PC-9 (cell line): ENCODE measurements at regions not wholly inside any gene's neighbourhood (a gene's known extent, or its start where the extent isn't known, plus 50 kb on each side); places are given as distances from the start of the nearest gene placed in this dataset.
"Not testable (repeated sequence)": the region's sequence is repeated elsewhere in the genome, so short reads cannot be mapped to it uniquely, and the experiment has no call there.

Experiments
- BruUV-seq: library from RNA; stranded (reverse); fragments of 400-500 nt; replicated peaks from 2 replicates; lab custom pipeline; 2021; lab: Mats Ljungman, UMichigan
- CTCF ChIA-PET: fragments of 300-600 bp; sonication (Branson Sonifier 250); formaldehyde crosslinking; loops from one replicate; lab custom pipeline; 2022; ENCODE audit warnings: antibody characterized with exemption; lab: Charles Lee
- POLR2A ChIA-PET: fragments of 300-600 bp; sonication (Branson Sonifier 250); formaldehyde crosslinking; loops from one replicate; lab custom pipeline; 2022; ENCODE audit warnings: antibody characterized with exemption; ENCODE audit not compliant: unreplicated experiment; lab: Charles Lee
- DNase-seq, 2 experiments: peaks; one replicate each; pipeline versions ENCODE4 v3.0.0 to v3.0.0-alpha.2; 2015 to 2022; ENCODE audit warnings: mixed read lengths in 1 of 2
- H2AFZ ChIP-seq: fragments of 200-600 bp; sonication (generic); 2 replicates; pipeline ENCODE4 v1.8.1; 2017; ENCODE audit warnings: antibody characterized with exemption
- H3F3A ChIP-seq: fragments of 200-600 bp; sonication (generic); 2 replicates; pipeline ENCODE4 v1.8.1; 2017; ENCODE audit warnings: antibody characterized with exemption, mild to moderate bottlenecking, low read depth; ENCODE audit not compliant: insufficient read depth
- H3K27ac ChIP-seq: fragments of 200-600 bp; sonication (generic); 2 replicates; pipeline ENCODE4 v1.6.1; 2016; ENCODE audit warnings: mixed run types
- H3K27me3 ChIP-seq: fragments of 200-600 bp; sonication (generic); 2 replicates; pipeline ENCODE4 v1.6.1; 2016; ENCODE audit warnings: low read depth, mixed run types; ENCODE audit not compliant: insufficient read depth
- H3K36me3 ChIP-seq: fragments of 200-600 bp; sonication (generic); 2 replicates; pipeline ENCODE4 v1.6.1; 2016; ENCODE audit warnings: low read depth, mixed run types
- H3K4me1 ChIP-seq: fragments of 200-600 bp; sonication (generic); replicated peaks from 2 replicates; pipeline ENCODE4 v1.6.1; 2016; ENCODE audit warnings: mixed run types; ENCODE audit not compliant: insufficient read depth
- H3K4me2 ChIP-seq: fragments of 200-600 bp; sonication (generic); 2 replicates; pipeline ENCODE4 v1.6.1; 2017; ENCODE audit warnings: mixed run types
- H3K4me3 ChIP-seq: fragments of 200-600 bp; sonication (generic); 2 replicates; pipeline ENCODE4 v1.6.1; 2016; ENCODE audit warnings: mixed run types
- H3K79me2 ChIP-seq: fragments of 200-600 bp; sonication (generic); 2 replicates; pipeline ENCODE4 v1.6.1; 2017; ENCODE audit warnings: low read depth, mixed run types
- H3K9me2 ChIP-seq: fragments of 200-600 bp; sonication (generic); 2 replicates; pipeline ENCODE4 v1.8.1; 2017; ENCODE audit warnings: mild to moderate bottlenecking; ENCODE audit not compliant: insufficient read depth
- H3K9me3 ChIP-seq: fragments of 200-600 bp; sonication (generic); 2 replicates; pipeline ENCODE4 v1.8.1; 2016; ENCODE audit warnings: low read depth; ENCODE audit not compliant: insufficient read depth
- H4K20me1 ChIP-seq: fragments of 200-600 bp; sonication (generic); 2 replicates; pipeline ENCODE4 v1.8.1; 2017; ENCODE audit not compliant: insufficient read depth
- EZH2 ChIP-seq: fragments of 200-600 bp; sonication (generic); IDR thresholded peaks from 2 replicates; pipeline ENCODE4 v1.8.0; 2017; ENCODE audit warnings: antibody characterized with exemption, low read depth
- intact Hi-C: fragments of 100-400 bp; cut with micrococcal nuclease; formaldehyde crosslinking; loops from one replicate; pipeline ENCODE4 v1.10.0; 2022; ENCODE audit not compliant: unreplicated experiment
- TF ChIP-seq, protein P1 (sequence below): fragments of 200-600 bp; sonication (generic); conservative IDR thresholded peaks from 2 replicates; pipeline ENCODE4 v1.6.1; 2017; ENCODE audit warnings: mixed run types, antibody characterized with exemption, mild to moderate bottlenecking, moderate library complexity

DNA sequence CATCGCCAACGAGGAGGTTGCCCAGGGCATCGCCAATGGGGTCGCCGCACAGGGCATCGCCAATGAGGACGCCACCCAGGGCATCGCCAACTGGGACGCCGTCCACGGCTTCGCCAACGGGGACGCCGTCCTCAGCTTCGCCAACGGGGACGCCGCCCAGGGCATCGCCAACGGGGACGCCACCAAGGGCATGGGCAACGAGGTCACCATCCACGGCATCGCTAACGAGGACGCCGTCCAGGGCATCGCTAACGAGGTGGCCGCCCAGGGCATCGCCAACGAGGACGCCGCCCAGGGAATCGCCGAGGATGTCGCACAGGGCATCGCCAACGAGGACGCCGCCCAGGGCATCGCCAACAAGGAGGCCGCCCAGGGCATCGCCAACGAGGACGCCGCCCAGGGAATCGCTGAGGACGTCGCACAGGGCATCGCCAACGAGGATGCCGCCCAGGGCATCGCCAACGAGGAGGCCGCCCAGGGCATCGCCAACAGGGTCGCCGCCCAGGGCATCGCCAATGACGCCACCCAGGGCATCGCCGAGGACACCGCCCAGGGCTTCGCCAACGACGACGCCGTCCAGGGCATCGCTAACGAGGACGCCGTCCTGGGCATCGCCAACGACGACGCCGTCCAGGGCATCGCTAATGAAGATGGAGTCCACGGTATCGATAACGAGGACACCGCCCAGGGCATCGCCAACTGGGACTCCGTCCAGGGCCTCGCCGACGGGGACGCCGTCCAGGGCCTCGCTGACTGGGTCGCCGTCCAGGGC lies 945.7 kb downstream of the TUBA3C start:
- H3K4me1 ChIP-seq, result no peaks in the 10 kb centered on the region
- H3K4me3 ChIP-seq, result no peak overlapping the region
- CTCF ChIA-PET, result no interaction called here
- H3F3A ChIP-seq, result no peaks in the 10 kb centered on the region
- H3K9me3 ChIP-seq, result no peaks in the 10 kb centered on the region
- TF ChIP-seq, protein P1, sequence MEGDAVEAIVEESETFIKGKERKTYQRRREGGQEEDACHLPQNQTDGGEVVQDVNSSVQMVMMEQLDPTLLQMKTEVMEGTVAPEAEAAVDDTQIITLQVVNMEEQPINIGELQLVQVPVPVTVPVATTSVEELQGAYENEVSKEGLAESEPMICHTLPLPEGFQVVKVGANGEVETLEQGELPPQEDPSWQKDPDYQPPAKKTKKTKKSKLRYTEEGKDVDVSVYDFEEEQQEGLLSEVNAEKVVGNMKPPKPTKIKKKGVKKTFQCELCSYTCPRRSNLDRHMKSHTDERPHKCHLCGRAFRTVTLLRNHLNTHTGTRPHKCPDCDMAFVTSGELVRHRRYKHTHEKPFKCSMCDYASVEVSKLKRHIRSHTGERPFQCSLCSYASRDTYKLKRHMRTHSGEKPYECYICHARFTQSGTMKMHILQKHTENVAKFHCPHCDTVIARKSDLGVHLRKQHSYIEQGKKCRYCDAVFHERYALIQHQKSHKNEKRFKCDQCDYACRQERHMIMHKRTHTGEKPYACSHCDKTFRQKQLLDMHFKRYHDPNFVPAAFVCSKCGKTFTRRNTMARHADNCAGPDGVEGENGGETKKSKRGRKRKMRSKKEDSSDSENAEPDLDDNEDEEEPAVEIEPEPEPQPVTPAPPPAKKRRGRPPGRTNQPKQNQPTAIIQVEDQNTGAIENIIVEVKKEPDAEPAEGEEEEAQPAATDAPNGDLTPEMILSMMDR, result no peak
- TF ChIP-seq EZH2, result no peak
- intact Hi-C loops, result no loop called here
- H3K27ac ChIP-seq, result no peak overlapping the region
- no peak overlapping the region for H3K4me2 ChIP-seq
- no peaks in the 10 kb centered on the region for H3K36me3 ChIP-seq
- H3K9me2 ChIP-seq, result no peaks in the 10 kb centered on the region
- H3K27me3 ChIP-seq, result no peaks in the 10 kb centered on the region
- no peak overlapping the region for H2AFZ ChIP-seq
- POLR2A ChIA-PET, result no interaction called here
- BruUV-seq, result no TSS peak
- no peaks in the 10 kb centered on the region for H3K79me2 ChIP-seq
- DNase-seq, result no peak
- H4K20me1 ChIP-seq, result no peaks in the 10 kb centered on the region

DNA sequence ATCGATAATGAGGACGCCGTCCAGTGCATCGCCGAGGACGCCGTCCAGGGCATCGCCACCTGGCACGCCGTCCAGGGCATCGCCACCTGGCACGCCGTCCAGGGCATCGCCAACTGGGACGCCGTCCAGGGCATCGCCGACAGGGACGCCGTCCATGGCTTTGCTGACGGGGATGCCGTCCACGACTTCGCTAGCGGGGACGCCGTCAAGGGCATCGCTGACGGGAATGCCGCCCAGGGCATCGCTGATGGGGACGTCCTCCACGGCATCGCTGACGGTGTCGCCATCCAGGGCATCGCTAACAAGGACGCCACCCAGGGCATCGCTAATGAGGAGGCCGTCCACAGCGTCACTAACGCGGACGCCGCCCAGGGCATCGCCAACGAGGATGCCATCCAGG lies 946.5 kb downstream of the TUBA3C start:
- ChIA-PET CTCF (no interaction called here), POLR2A (no interaction called here)
- Histone ChIP-seq H3K36me3 (no peaks in the 10 kb centered on the region), H3K4me2 (no peak overlapping the region), H3K9me2 (no peaks in the 10 kb centered on the region), H2AFZ (no peak overlapping the region), H3K4me3 (no peak overlapping the region), H3F3A (no peaks in the 10 kb centered on the region), H3K9me3 (no peaks in the 10 kb centered on the region), H3K27me3 (no peaks in the 10 kb centered on the region), H3K4me1 (no peaks in the 10 kb centered on the region), H4K20me1 (no peaks in the 10 kb centered on the region), H3K27ac (no peak overlapping the region), H3K79me2 (no peaks in the 10 kb centered on the region)
- no peak for DNase-seq
- no peak for TF ChIP-seq EZH2
- TF ChIP-seq, protein P1, result no peak
- intact Hi-C loops, result no loop called here
- BruUV-seq, result no TSS peak

DNA sequence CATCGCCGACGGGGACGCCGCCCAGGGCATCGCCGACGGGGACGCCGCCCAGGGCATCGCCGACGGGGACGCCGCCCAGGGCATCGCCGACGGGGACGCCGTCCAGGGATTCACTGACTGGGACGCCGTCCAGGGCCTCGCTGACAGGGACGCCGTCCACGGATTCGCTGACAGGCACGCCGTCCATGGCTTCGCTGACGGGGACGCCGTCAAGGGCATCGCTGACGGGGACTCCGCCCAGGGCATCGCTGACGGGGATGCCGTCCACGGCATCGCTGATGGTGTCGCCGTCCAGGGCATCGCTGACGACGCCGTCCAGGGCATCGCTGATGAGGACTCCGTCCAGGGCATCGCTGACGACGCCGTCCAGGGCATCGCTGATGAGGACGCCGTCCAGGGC lies 947.2 kb downstream of the TUBA3C start:
- BruUV-seq, H3K4me2 ChIP-seq, DNase-seq, H3K36me3 ChIP-seq, H4K20me1 ChIP-seq, H3K9me3 ChIP-seq, H3K9me2 ChIP-seq, CTCF ChIA-PET, H3K4me1 ChIP-seq, H3K27me3 ChIP-seq, intact Hi-C loops, H3K4me3 ChIP-seq, H2AFZ ChIP-seq, H3F3A ChIP-seq, POLR2A ChIA-PET, H3K27ac ChIP-seq, H3K79me2 ChIP-seq: not testable (repeated sequence)
